ENCODE measurements at regions not wholly inside any gene's neighbourhood (a gene's known extent, or its start where the extent isn't known, plus 50 kb on each side); places are given as distances from the start of the nearest gene placed in this dataset.

DNA sequence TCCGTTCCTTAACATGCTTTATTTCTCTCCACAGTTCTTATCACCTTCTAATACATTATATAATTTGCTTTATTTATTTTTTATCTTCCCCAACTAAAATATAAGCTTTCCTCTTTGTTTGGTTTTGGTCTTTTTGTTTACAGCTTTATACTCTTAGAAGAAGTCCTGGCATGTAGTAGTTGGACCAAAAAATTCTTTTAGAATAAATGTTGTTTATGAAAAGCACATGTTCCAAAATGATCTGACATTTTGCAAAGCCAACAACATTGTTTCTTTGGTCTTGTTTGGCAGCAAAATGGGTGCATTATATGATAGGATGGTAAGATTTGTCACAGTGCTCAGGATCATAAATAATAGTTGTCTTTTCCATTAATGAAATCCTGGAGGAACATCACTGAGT, 312.5 kb downstream of the LRIG3 start:
- Mint-ChIP-seq H3K36me3 (no peaks in the 10 kb centered on the region), H3K4me3 (no peak overlapping the region)
- CTCF ChIA-PET (ENCODE audit: partially characterized antibody) = no interaction called here

DNA sequence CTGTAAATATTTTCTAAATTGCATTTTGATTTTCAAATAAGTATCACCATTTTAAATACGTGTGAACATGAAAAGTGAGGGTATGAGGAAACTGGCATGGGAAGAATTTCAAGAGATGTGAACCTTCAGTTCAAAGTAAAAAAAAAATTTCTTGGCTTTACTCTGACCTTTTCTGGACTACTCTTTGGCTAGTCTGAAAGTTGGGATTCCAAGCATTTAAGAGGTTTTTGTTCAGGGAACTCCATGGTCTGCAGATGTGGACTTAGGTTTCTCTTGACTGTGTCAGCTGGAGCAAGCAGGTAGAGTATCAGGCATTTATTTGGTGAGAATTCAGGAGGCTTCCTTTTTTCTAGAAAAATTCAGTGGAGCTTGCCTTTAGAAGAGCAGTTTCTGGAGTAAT, 311.6 kb downstream of the LRIG3 start:
- no peaks in the 10 kb centered on the region for H3K36me3 Mint-ChIP-seq
- H3K27ac Mint-ChIP-seq = no peak overlapping the region
- H3K4me3 Mint-ChIP-seq = no peak overlapping the region
- ChIA-PET POLR2A (ENCODE audit: partially characterized antibody) (no interaction called here), CTCF (ENCODE audit: partially characterized antibody) (no interaction called here)
- H3K9me3 ChIP-seq (ENCODE audit: control insufficient read depth in 1 of 2, low read length in 2 of 2) = no peaks in the 10 kb centered on the region
- no peak for DNase-seq
- no peaks in the 10 kb centered on the region for H3K4me1 Mint-ChIP-seq
- H3K36me3 ChIP-seq (ENCODE audit: insufficient read depth, low read length) = no peaks in the 10 kb centered on the region
- no peaks in the 10 kb centered on the region for H3K27me3 ChIP-seq (ENCODE audit: insufficient read depth, low read length)
- intact Hi-C loops (cut with micrococcal nuclease) = no loop called here
- H3K9me3 Mint-ChIP-seq = peaks cover 0 to 4% (median 0%) of the 10 kb centered on the region in 8 donors
- H3K4me1 ChIP-seq (ENCODE audit: insufficient read depth, low read length) = no peaks in the 10 kb centered on the region
- H3K27ac ChIP-seq (ENCODE audit: low read depth, low read length) = no peak overlapping the region
- H3K27me3 Mint-ChIP-seq = peaks cover 0 to 3% of the 10 kb centered on the region in 2 donors
- no peak overlapping the region for H3K4me3 ChIP-seq (ENCODE audit: low read length in 2 of 2)

More for the DNA sequence above, 312.5 kb downstream of the LRIG3 start:
- Mint-ChIP-seq H3K9me3 (peaks cover 0 to 3% (median 0%) of the 10 kb centered on the region in 8 donors), H3K27me3 (peaks cover 0 to 3% of the 10 kb centered on the region in 2 donors), H3K4me1 (no peaks in the 10 kb centered on the region), H3K27ac (no peak overlapping the region)
- POLR2A ChIA-PET (ENCODE audit: partially characterized antibody) = no interaction called here
- DNase-seq = no peak
- intact Hi-C loops (cut with micrococcal nuclease) = no loop called here
- Histone ChIP-seq H3K27me3 (ENCODE audit: insufficient read depth, low read length) (no peaks in the 10 kb centered on the region), H3K36me3 (ENCODE audit: insufficient read depth, low read length) (no peaks in the 10 kb centered on the region), H3K9me3 (ENCODE audit: control insufficient read depth in 1 of 2, low read length in 2 of 2) (no peaks in the 10 kb centered on the region), H3K4me1 (ENCODE audit: insufficient read depth, low read length) (no peaks in the 10 kb centered on the region), H3K27ac (ENCODE audit: low read depth, low read length) (no peak overlapping the region), H3K4me3 (ENCODE audit: low read length in 2 of 2) (no peak overlapping the region)

DNA sequence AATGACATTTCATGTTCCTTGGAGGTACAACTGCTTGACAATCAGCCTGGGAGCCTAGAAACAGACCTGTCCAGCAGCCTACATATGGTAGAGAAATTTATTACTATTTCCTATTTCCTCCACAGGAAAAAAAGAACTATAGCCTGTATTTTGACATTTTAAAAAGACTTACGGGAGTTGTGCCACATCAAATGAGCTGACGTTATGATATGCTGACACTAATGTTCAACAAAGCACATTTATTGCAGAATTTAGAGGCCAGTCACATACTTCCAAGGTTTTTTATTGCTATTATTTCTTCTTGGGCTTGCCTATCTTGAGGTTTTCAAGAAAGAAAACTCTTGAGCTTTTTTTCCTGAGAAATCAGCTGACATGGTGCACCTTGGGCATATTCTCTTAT, 305.3 kb downstream of the LRIG3 start:
- H3K4me3 Mint-ChIP-seq = no peak overlapping the region
- ChIA-PET POLR2A (ENCODE audit: partially characterized antibody) (no interaction called here), CTCF (ENCODE audit: partially characterized antibody) (no interaction called here)
- Histone ChIP-seq H3K9me3 (ENCODE audit: control insufficient read depth in 1 of 2, low read length in 2 of 2) (no peaks in the 10 kb centered on the region), H3K27me3 (ENCODE audit: insufficient read depth, low read length) (no peaks in the 10 kb centered on the region), H3K4me3 (ENCODE audit: low read length in 2 of 2) (no peak overlapping the region), H3K27ac (ENCODE audit: low read depth, low read length) (no peak overlapping the region), H3K36me3 (ENCODE audit: insufficient read depth, low read length) (no peaks in the 10 kb centered on the region), H3K4me1 (ENCODE audit: insufficient read depth, low read length) (no peaks in the 10 kb centered on the region)
- no peaks in the 10 kb centered on the region for H3K4me1 Mint-ChIP-seq
- H3K27ac Mint-ChIP-seq = no peak overlapping the region
- no peak for DNase-seq
- H3K27me3 Mint-ChIP-seq = no peaks in the 10 kb centered on the region
- H3K36me3 Mint-ChIP-seq = no peaks in the 10 kb centered on the region
- H3K9me3 Mint-ChIP-seq = peaks cover 0 to 13% (median 1%) of the 10 kb centered on the region in 8 donors
- intact Hi-C loops (cut with micrococcal nuclease) = no loop called here

DNA sequence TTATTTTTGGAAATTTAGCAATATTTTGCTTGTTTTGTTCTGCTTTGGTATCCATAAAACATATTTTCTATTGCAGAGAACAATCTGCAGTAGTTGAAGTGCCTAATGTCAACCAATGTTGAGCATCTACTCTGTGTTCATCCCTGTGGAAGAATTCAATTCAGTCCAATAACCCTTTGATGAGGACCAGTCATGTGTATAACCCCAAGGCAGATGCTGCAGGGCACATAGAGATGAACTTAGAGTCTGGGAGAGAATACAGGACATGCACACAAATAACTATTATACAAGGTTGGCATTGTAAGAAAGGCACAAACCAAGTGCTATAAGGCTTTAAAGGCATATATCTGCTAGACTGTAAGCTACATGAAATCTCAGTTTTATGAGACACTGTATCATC, 304.7 kb downstream of the LRIG3 start:
- Histone ChIP-seq H3K4me3 (ENCODE audit: low read length in 2 of 2) (no peak overlapping the region), H3K27me3 (ENCODE audit: insufficient read depth, low read length) (no peaks in the 10 kb centered on the region), H3K27ac (ENCODE audit: low read depth, low read length) (no peak overlapping the region), H3K36me3 (ENCODE audit: insufficient read depth, low read length) (no peaks in the 10 kb centered on the region), H3K9me3 (ENCODE audit: control insufficient read depth in 1 of 2, low read length in 2 of 2) (no peaks in the 10 kb centered on the region), H3K4me1 (ENCODE audit: insufficient read depth, low read length) (no peaks in the 10 kb centered on the region)
- Mint-ChIP-seq H3K27me3 (no peaks in the 10 kb centered on the region), H3K36me3 (no peaks in the 10 kb centered on the region), H3K4me1 (no peaks in the 10 kb centered on the region), H3K4me3 (no peak overlapping the region), H3K9me3 (peaks cover 0 to 13% (median 1%) of the 10 kb centered on the region in 8 donors), H3K27ac (no peak overlapping the region)
- DNase-seq = no peak
- ChIA-PET POLR2A (ENCODE audit: partially characterized antibody) (no interaction called here), CTCF (ENCODE audit: partially characterized antibody) (no interaction called here)
- intact Hi-C loops (cut with micrococcal nuclease) = no loop called here

DNA sequence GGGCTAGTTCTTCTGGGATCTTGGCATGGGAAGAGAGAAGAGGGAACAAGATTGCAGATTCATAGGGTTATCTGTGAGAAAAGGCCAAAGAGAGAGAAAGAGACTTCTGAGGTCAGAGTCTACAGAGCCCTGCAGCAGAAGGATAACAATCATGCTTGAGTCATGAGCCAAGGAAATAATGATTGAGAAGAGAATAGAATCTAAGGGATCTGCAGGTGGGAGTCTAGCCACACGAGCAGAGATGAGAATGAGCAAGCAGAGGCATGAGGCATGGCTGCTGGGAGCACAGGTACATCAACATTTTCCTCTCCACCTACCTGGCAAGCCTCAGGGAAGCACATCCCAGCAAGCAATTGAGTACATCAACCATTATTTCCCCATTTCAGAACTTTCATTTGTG, 303.7 kb downstream of the LRIG3 start:
- H3K36me3 Mint-ChIP-seq = no peaks in the 10 kb centered on the region
- CTCF ChIA-PET (ENCODE audit: partially characterized antibody) = no interaction called here

DNA sequence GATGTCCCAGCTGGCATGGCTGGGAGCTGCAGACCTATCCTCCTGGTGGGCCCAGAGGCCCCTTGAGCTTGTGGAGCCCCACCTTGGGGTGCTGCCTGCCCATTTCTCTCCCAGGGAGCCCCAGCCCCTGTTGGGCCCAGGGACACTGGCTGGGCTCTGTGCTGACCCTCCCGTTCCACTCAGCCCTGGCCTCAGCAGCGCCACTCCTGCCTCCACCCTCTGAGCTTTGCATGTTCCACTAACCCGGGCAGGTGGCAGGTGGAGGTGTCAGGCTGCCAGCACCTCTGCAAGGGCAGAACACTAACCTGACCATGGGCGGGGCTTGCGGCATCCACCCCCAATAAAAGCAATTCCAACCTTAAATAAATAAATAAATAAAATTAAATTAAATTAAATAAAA, 299.2 kb downstream of the LRIG3 start:
- H3K36me3 ChIP-seq (ENCODE audit: insufficient read depth, low read length) = no peaks in the 10 kb centered on the region
- ChIA-PET CTCF (ENCODE audit: partially characterized antibody) (no interaction called here), POLR2A (ENCODE audit: partially characterized antibody) (no interaction called here)
- Mint-ChIP-seq H3K4me3 (no peak overlapping the region), H3K36me3 (no peaks in the 10 kb centered on the region), H3K9me3 (peaks cover 0 to 9% (median 1%) of the 10 kb centered on the region in 8 donors), H3K4me1 (no peaks in the 10 kb centered on the region), H3K27me3 (no peaks in the 10 kb centered on the region), H3K27ac (no peak overlapping the region)
- no peaks in the 10 kb centered on the region for H3K4me1 ChIP-seq (ENCODE audit: insufficient read depth, low read length)
- intact Hi-C loops (cut with micrococcal nuclease) = no loop called here
- H3K27me3 ChIP-seq (ENCODE audit: insufficient read depth, low read length) = no peaks in the 10 kb centered on the region
- DNase-seq = no peak
- H3K9me3 ChIP-seq (ENCODE audit: control insufficient read depth in 1 of 2, low read length in 2 of 2) = no peaks in the 10 kb centered on the region
- no peak overlapping the region for H3K27ac ChIP-seq (ENCODE audit: low read depth, low read length)
- no peak overlapping the region for H3K4me3 ChIP-seq (ENCODE audit: low read length in 2 of 2)

More for the DNA sequence above, 303.7 kb downstream of the LRIG3 start:
- Mint-ChIP-seq H3K27me3 (no peaks in the 10 kb centered on the region), H3K27ac (no peak overlapping the region), H3K4me3 (no peak overlapping the region), H3K9me3 (peaks cover 0 to 13% (median 1%) of the 10 kb centered on the region in 8 donors), H3K4me1 (no peaks in the 10 kb centered on the region)
- intact Hi-C loops (cut with micrococcal nuclease) = no loop called here
- POLR2A ChIA-PET (ENCODE audit: partially characterized antibody) = no interaction called here
- no peaks in the 10 kb centered on the region for H3K9me3 ChIP-seq (ENCODE audit: control insufficient read depth in 1 of 2, low read length in 2 of 2)
- DNase-seq = no peak
- H3K27ac ChIP-seq (ENCODE audit: low read depth, low read length) = no peak overlapping the region
- H3K36me3 ChIP-seq (ENCODE audit: insufficient read depth, low read length) = no peaks in the 10 kb centered on the region
- no peak overlapping the region for H3K4me3 ChIP-seq (ENCODE audit: low read length in 2 of 2)
- no peaks in the 10 kb centered on the region for H3K27me3 ChIP-seq (ENCODE audit: insufficient read depth, low read length)
- H3K4me1 ChIP-seq (ENCODE audit: insufficient read depth, low read length) = no peaks in the 10 kb centered on the region

DNA sequence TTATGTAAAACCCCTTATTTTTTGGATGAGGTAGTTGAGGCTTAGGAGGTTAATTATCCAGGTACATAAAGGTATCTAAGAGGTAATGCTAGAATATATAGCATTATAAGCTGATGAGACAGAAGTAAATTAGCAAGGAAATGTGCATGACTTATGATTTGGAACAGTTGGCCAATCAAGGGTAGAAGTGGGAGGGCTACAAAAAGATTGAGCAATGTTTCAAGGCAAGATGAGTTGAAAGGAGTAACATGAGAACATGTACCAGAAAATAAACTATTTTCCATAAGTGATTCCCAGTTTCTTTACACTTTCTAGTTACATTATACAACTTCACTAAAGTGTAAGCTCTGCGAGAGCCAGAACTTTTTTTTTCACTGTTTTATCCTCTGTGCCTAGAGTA, 290.9 kb downstream of the LRIG3 start:
- Histone ChIP-seq H3K4me3 (ENCODE audit: low read length in 2 of 2) (no peak overlapping the region), H3K4me1 (ENCODE audit: insufficient read depth, low read length) (no peaks in the 10 kb centered on the region), H3K36me3 (ENCODE audit: insufficient read depth, low read length) (no peaks in the 10 kb centered on the region), H3K27ac (ENCODE audit: low read depth, low read length) (no peak overlapping the region), H3K27me3 (ENCODE audit: insufficient read depth, low read length) (no peaks in the 10 kb centered on the region), H3K9me3 (ENCODE audit: control insufficient read depth in 1 of 2, low read length in 2 of 2) (no peaks in the 10 kb centered on the region)
- H3K4me1 Mint-ChIP-seq = no peaks in the 10 kb centered on the region
- ChIA-PET CTCF (ENCODE audit: partially characterized antibody) (no interaction called here), POLR2A (ENCODE audit: partially characterized antibody) (no interaction called here)
- peaks cover 0 to 5% (median 0%) of the 10 kb centered on the region in 8 donors for H3K9me3 Mint-ChIP-seq
- no peak overlapping the region for H3K27ac Mint-ChIP-seq
- no peak for DNase-seq
- H3K36me3 Mint-ChIP-seq = no peaks in the 10 kb centered on the region
- no peak overlapping the region for H3K4me3 Mint-ChIP-seq
- no peaks in the 10 kb centered on the region for H3K27me3 Mint-ChIP-seq
- intact Hi-C loops (cut with micrococcal nuclease) = no loop called here

DNA sequence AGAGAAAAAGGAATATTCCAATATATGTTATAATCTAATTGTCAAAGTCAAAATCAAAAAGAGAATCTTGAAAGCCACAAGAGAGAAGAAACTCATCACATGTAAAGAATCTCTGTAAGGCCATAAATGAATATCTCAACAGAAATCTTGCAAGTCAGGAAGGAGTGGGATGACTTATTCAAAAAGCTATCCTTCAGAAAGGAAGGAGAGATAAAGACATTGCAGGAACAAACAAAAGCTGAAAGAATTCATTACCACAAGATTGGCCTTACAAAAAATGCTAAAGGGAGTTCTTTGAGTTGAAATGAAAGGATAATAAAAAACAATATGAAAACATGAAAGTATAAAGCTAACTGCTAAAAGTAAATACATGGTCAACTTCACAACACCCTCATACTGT, 286.8 kb downstream of the LRIG3 start:
- Mint-ChIP-seq H3K27ac (no peak overlapping the region), H3K4me3 (no peak overlapping the region), H3K27me3 (no peaks in the 10 kb centered on the region), H3K36me3 (no peaks in the 10 kb centered on the region), H3K4me1 (no peaks in the 10 kb centered on the region), H3K9me3 (peaks cover 0 to 3% (median under 1%) of the 10 kb centered on the region in 8 donors)
- Histone ChIP-seq H3K27ac (ENCODE audit: low read depth, low read length) (no peak overlapping the region), H3K9me3 (ENCODE audit: control insufficient read depth in 1 of 2, low read length in 2 of 2) (no peaks in the 10 kb centered on the region), H3K4me3 (ENCODE audit: low read length in 2 of 2) (no peak overlapping the region), H3K27me3 (ENCODE audit: insufficient read depth, low read length) (no peaks in the 10 kb centered on the region), H3K36me3 (ENCODE audit: insufficient read depth, low read length) (no peaks in the 10 kb centered on the region), H3K4me1 (ENCODE audit: insufficient read depth, low read length) (no peaks in the 10 kb centered on the region)
- intact Hi-C loops (cut with micrococcal nuclease) = no loop called here
- no peak for DNase-seq
- CTCF ChIA-PET (ENCODE audit: partially characterized antibody) = no interaction called here
- POLR2A ChIA-PET (ENCODE audit: partially characterized antibody) = no interaction called here

Measured in CD4-positive, alpha-beta memory T cell (primary cell).